ENCODE measurements at regions not wholly inside any gene's neighbourhood (a gene's known extent, or its start where the extent isn't known, plus 50 kb on each side); places are given as distances from the start of the nearest gene placed in this dataset.
A peak's percentile ranks its signal among the peaks of the same experiment; 100 is the strongest.

DNA sequence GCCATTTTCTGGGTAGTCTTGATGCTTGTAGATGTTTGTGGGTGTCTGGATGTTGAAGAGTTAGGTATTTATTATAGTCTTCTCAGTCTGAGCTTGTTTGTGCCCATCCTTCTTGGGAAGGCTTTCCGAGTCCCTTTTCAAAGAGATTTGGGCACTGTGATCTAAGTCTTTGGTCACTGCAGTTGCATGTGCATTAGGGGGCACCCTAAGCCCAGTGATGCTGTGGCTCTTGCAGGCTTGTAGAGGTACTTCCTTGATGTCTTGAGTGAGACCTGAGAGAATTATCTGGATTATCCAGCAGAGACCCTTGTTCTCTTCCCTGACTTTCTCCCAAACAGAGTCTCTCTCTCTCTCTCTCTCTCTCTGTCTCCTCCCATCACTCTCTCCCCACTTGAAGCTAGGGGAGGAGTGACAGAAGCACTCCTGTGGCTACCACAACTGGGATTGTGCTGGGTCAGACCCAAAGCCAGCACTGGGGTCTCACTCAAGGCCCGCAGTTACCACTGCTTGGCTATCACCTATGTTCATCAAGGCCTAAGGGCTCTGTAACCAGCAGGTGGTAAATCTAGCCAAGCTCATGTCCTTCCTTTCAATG, 68.5 kb downstream of the TMCO5A start:
- H3K4me3 ChIP-seq (replicated peaks in 1 of 2; ENCODE audit: low read depth in 2 of 2, low read length in 2 of 2): no peak overlapping the region
- peak; percentile 89 to 92 for DNase-seq (ENCODE audit: low read depth in 2 of 2)
- TF ChIP-seq, protein P1, sequence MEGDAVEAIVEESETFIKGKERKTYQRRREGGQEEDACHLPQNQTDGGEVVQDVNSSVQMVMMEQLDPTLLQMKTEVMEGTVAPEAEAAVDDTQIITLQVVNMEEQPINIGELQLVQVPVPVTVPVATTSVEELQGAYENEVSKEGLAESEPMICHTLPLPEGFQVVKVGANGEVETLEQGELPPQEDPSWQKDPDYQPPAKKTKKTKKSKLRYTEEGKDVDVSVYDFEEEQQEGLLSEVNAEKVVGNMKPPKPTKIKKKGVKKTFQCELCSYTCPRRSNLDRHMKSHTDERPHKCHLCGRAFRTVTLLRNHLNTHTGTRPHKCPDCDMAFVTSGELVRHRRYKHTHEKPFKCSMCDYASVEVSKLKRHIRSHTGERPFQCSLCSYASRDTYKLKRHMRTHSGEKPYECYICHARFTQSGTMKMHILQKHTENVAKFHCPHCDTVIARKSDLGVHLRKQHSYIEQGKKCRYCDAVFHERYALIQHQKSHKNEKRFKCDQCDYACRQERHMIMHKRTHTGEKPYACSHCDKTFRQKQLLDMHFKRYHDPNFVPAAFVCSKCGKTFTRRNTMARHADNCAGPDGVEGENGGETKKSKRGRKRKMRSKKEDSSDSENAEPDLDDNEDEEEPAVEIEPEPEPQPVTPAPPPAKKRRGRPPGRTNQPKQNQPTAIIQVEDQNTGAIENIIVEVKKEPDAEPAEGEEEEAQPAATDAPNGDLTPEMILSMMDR (IDR thresholded peaks at IDR 0.05; ENCODE audit: low read depth, low read length): peak; percentile 82

DNA sequence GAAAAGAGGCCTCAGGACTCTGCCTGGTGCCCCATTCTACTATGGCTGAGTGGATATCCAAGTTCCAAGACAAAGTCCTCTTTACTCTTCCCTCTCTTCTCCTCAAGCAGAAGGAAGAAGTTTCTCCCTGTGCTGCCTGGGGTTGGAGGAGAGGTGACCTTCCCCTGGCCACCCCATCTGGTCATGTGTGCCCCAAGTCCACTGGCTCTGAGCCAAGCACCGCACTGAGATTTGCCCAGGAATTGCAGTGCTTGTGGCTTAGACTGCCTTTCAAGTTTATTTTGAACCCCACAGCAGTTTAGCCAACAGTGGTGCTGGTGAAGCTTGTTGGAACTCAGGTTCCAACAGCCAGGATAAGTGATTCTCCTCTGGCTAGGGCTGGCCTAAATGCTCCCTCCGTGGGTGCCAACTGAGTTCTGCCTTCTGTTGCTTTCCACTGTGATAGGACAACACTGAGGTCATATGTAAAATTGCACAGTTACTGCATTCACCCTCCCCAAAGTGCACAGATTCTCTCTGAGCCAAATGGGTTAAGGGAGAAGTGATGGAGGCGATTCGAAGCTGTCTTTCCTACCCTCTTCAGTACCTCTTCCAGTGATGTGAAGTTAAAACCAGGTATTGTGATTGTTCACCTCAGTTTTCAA, 69.9 kb downstream of the TMCO5A start:
- H3K4me3 ChIP-seq (replicated peaks in 1 of 2; ENCODE audit: low read depth in 2 of 2, low read length in 2 of 2): no peak overlapping the region
- TF ChIP-seq, protein P1 (IDR thresholded peaks at IDR 0.05; ENCODE audit: low read depth, low read length): no peak
- DNase-seq (ENCODE audit: low read depth in 2 of 2): no peak

DNA sequence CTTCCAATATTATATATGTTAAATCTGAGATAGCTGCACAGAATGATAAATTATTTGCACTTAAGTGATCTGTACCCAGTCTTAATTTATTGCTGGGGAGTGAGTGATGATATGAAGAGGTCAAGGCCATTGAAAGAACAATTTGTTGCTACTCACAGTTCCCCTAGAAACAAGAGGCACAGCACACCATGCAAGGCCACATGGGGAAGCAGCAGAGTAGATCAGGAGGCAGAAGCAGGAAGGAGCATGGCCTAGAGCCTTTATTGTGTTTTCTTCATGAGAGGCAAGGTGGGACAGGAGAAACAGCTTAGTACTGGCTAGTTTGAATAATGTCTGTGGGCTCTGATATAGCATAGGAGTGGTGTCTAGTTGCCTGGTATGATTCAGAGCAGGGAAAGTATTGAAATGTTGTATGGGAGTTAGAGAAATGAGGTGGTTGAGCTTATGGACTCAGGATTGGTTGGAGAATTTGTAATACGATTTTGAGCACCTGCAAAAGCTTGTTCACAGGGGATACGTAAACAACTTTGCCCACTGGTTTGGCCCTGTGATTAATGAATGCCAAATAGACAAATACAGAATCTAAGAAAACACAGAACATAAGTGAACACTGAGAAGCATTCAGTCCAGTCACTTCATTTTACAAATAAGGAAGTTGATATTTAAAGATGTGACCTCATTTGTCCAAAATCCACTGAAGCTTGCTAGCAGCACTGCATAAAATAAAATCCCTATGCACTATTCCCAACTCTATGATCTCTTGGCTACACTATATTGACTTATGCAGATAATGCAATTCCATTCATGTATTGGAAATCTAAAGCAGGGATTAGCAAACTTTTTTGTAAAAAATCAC, 71.7 kb downstream of the TMCO5A start:
- H3K4me3 ChIP-seq (replicated peaks in 1 of 2; ENCODE audit: low read depth in 2 of 2, low read length in 2 of 2): no peak overlapping the region
- TF ChIP-seq, protein P1 (IDR thresholded peaks at IDR 0.05; ENCODE audit: low read depth, low read length): no peak
- no peak for DNase-seq (ENCODE audit: low read depth in 2 of 2)

DNA sequence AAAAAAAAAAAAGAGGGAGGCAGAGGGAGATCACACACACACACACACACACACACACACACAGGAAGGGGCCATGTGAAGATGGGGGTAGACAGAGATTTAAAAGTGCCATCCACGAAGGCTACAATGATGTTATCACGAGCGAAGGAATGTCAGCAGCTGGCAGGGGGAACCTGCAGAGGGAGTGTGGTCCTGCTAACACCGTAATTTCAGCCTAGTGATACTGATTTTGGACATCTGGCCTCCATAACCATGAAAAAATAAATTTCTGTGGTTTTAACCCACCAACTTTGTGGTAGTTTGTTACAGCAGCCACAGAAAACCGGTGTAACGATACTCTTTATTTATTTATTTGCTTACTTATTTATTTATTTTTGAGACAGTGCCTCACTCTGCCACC, 76.0 kb downstream of the TMCO5A start:
- no peak overlapping the region for H3K4me3 ChIP-seq (replicated peaks in 1 of 2; ENCODE audit: low read depth in 2 of 2, low read length in 2 of 2)
- DNase-seq (ENCODE audit: low read depth in 2 of 2): no peak
- TF ChIP-seq, protein P1 (IDR thresholded peaks at IDR 0.05; ENCODE audit: low read depth, low read length): no peak

DNA sequence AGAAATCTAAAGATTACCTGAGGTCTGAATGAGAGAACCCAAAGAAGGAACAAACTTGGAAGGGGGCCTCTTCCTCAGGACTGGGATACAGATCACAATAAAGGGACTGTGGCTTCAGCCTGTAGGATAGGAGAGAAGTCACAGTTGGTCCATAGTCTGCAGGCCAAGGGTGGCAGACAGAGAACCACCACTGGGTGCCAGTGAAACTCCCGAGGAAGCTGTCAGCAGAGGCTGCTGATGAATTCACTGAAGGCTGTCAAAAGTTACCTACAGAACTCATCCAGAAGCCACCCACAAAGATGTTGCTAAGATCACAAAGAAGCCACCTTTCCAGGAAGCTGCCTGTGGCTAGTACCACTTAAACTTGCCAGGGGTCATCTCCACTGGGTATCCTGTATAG, 78.5 kb downstream of the TMCO5A start:
- no peak overlapping the region for H3K4me3 ChIP-seq (replicated peaks in 1 of 2; ENCODE audit: low read depth in 2 of 2, low read length in 2 of 2)
- TF ChIP-seq, protein P1 (IDR thresholded peaks at IDR 0.05; ENCODE audit: low read depth, low read length): no peak
- no peak for DNase-seq (ENCODE audit: low read depth in 2 of 2)

DNA sequence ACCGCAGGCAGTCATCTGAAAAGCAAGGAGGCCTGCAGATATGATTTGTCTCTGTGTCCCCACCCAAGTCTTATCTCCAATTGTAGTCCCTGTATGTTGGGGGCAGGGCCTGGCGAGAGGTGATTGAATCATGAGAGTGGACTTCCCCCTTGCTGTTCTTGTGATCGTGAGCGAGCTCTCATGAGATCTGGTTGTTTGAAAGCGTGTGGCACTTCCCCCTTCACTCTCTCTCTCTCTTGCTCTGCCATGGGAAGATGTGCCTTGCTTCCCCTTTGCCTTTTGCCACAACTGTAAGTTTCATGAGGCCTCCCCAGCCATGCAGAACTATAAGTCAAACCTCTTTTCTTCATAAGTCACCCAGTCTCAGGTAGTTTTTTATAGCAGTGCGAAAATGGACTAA, 83.3 kb downstream of the TMCO5A start:
- H3K4me3 ChIP-seq (replicated peaks in 1 of 2; ENCODE audit: low read depth in 2 of 2, low read length in 2 of 2): no peak overlapping the region
- TF ChIP-seq, protein P1 (IDR thresholded peaks at IDR 0.05; ENCODE audit: low read depth, low read length): no peak
- no peak for DNase-seq (ENCODE audit: low read depth in 2 of 2)

All from cardiac fibroblast (primary cell).